ENCODE measurements at regions not wholly inside any gene's neighbourhood (a gene's known extent, or its start where the extent isn't known, plus 50 kb on each side); places are given as distances from the start of the nearest gene placed in this dataset.

- no peak for TF ChIP-seq FOS (IDR thresholded peaks at IDR 0.05; ENCODE audit: borderline replicate concordance, insufficient read depth, low read length)
- no peak for TF ChIP-seq CTCF (IDR thresholded peaks at IDR 0.05; ENCODE audit: extremely low read depth in 1 of 2, insufficient read depth in 1 of 2, low read depth in 1 of 2, low read length in 2 of 2)
These were observed 649.5 kb upstream of the ZNF804A start for GRCh38 chr2:183948861-183949260.

Measured in endothelial cell of umbilical vein (primary cell).